ENCODE measurements at regions not wholly inside any gene's neighbourhood (a gene's known extent, or its start where the extent isn't known, plus 50 kb on each side); places are given as distances from the start of the nearest gene placed in this dataset.
A peak's percentile ranks its signal among the peaks of the same experiment; 100 is the strongest.

DNA sequence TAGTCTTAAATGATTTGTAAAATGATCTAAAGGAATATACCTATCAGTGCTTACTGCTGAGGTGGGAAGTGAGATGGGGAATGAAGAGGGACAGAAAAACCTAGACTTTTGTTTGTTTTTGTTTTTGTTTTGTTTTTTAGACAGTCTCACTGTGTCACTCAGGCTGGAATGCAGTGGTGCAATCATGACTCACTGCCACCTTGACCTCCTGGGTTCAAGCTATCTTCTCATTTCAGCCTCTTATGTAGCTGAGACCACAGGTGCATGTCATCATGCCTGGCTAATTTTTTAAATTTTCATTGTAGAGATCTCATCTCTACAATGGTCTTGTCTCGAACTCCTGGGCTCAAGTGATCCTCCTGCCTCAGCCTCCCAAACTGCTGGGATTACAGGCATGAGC lies 116.4 kb upstream of the SEM1 start:
- no peak overlapping the region for H3K4me3 ChIP-seq
- CTCF ChIA-PET: no interaction called here
- SMC1A ChIA-PET (ENCODE audit: uncharacterized antibody, unreplicated experiment): no interaction called here
- H2AFZ ChIP-seq (ENCODE audit: control insufficient read depth, low read depth, low read length): no peak overlapping the region
- no peaks in the 10 kb centered on the region; a peak in 1 of 4 replicates for H3K27me3 ChIP-seq (replicated peaks in 1 of 2; ENCODE audit: control insufficient read depth in 2 of 2, insufficient read depth in 2 of 2, low read length in 1 of 2)
- H3K4me2 ChIP-seq (ENCODE audit: control insufficient read depth, insufficient read depth): no peak overlapping the region
- H3K27ac ChIP-seq (ENCODE audit: control insufficient read depth, insufficient read depth): no peak overlapping the region
- in situ Hi-C loops (cut with MboI) (no loop called here), intact Hi-C loops (cut with micrococcal nuclease; ENCODE audit: unreplicated experiment) (no loop called here)
- no peaks in the 10 kb centered on the region for H3K79me2 ChIP-seq (ENCODE audit: control insufficient read depth, insufficient read depth, low read length)
- no peaks in the 10 kb centered on the region for H3K36me3 ChIP-seq (ENCODE audit: control insufficient read depth in 2 of 2, insufficient read depth in 2 of 2, low read length in 1 of 2)
- no peaks in the 10 kb centered on the region for H3K9me3 ChIP-seq (replicated peaks; ENCODE audit: control insufficient read depth, insufficient read depth, low read length)
- BruUV-seq (replicated peaks): no TSS peak
- H3K9ac ChIP-seq (ENCODE audit: control insufficient read depth, insufficient read depth, low read length): no peak overlapping the region
- POLR2A ChIA-PET: no interaction called here
- WGBS (ENCODE audit: insufficient coverage, insufficient replicate concordance, low lambda C conversion rate, missing lambda C conversion rate): 0% methylated on average over 1 of the region's 1 CpG
- ATAC-seq (no peak), DNase-seq (ENCODE audit: low read depth, low spot score) (no peak), FAIRE-seq (peak; percentile 23)
- TF ChIP-seq MEF2B (IDR thresholded peaks at IDR 0.05; ENCODE audit: partially characterized antibody, poor library complexity, severe bottlenecking) (no peak), HDAC6 (IDR thresholded peaks at IDR 0.05; ENCODE audit: unreplicated experiment) (no peak), EED (IDR thresholded peaks at IDR 0.05; ENCODE audit: low read depth) (no peak), TCF12 (IDR thresholded peaks at IDR 0.05; ENCODE audit: low read depth, low read length) (no peak), CHD4 (IDR thresholded peaks at IDR 0.05) (no peak), BCLAF1 (IDR thresholded peaks at IDR 0.05) (no peak), TAF1 (IDR thresholded peaks at IDR 0.05; ENCODE audit: borderline replicate concordance, low read depth, low read length) (no peak), NR2F1 (conservative IDR thresholded peaks at IDR 0.05) (no peak), ZNF207 (IDR thresholded peaks at IDR 0.05; ENCODE audit: borderline replicate concordance) (no peak), SMAD1 (IDR thresholded peaks at IDR 0.05; ENCODE audit: low read depth, partially characterized antibody) (no peak), POLR2AphosphoS5 (IDR thresholded peaks at IDR 0.05; ENCODE audit: low read length) (no peak)
- TF ChIP-seq, protein P1, sequence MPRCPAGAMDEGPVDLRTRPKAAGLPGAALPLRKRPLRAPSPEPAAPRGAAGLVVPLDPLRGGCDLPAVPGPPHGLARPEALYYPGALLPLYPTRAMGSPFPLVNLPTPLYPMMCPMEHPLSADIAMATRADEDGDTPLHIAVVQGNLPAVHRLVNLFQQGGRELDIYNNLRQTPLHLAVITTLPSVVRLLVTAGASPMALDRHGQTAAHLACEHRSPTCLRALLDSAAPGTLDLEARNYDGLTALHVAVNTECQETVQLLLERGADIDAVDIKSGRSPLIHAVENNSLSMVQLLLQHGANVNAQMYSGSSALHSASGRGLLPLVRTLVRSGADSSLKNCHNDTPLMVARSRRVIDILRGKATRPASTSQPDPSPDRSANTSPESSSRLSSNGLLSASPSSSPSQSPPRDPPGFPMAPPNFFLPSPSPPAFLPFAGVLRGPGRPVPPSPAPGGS (IDR thresholded peaks at IDR 0.05; ENCODE audit: borderline replicate concordance, insufficient read depth, low read depth, low read length, poor library complexity, severe bottlenecking): no peak
- no peaks in the 10 kb centered on the region for H3K4me1 ChIP-seq (ENCODE audit: control insufficient read depth, insufficient read depth, low read length)
- no peaks in the 10 kb centered on the region for H4K20me1 ChIP-seq (ENCODE audit: control insufficient read depth, insufficient read depth)
- RAD21 ChIA-PET (ENCODE audit: unreplicated experiment): no interaction called here

All from GM12878 (cell line).